Activated gamma-delta T cell (primary cell): ENCODE measurements at regions not wholly inside any gene's neighbourhood (a gene's known extent, or its start where the extent isn't known, plus 50 kb on each side); places are given as distances from the start of the nearest gene placed in this dataset.
"Not testable (repeated sequence)": the region's sequence is repeated elsewhere in the genome, so short reads cannot be mapped to it uniquely, and the experiment has no call there.

Experiments used
- DNase-seq: peaks from one replicate; lab custom pipeline; 2025; lab: John Stamatoyannopoulos, UW

DNA sequence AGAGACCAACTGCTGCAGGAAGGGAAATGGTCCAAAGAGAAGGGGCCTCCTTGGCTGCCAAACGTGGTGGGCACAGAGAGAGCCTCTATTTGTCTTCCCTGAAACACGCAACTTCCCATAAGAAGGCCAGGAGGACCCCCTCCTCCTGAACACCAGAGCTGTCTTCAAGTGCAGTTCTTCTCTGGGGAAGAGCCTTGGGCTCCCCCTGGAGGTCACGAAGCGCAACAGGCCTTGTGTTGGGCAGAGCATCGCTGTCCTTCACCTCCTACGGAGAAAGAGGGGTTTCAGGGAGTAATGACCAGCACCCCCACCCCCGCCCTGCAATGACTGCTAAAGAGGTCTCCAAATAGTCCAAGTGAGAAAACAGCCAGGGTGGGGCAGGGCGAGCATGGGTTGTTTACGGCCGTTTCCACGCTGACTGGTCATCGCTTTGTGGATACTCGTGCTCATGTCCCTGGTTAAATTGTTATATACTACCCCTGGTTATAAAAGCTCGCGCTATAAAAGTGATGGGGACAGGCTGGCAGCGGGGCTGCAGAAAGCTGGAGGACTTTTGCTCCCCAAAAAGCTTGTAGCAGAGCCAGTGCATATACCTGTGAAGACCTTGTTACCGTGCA is 397.5 kb upstream of the ATP10A start:
- DNase-seq = no peak

DNA sequence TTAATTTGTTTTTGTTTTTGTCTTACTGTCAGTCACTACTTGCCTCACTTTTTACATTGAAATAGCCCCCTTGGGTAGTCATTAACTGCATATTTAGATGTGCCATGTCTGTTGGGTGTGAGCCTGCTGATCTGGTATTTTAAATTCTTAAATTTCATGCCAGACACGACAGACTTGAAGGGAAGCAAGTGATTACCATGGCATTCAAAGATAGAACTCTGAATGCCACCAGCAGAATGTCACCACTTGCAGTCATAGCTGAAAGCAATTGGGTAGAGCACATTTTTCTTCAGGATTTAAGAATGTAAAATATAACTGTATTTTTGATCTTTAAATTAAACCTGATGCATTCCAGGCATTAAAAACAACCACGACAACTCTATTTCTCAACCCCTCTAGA is 396.5 kb upstream of the ATP10A start:
- no peak for DNase-seq

DNA sequence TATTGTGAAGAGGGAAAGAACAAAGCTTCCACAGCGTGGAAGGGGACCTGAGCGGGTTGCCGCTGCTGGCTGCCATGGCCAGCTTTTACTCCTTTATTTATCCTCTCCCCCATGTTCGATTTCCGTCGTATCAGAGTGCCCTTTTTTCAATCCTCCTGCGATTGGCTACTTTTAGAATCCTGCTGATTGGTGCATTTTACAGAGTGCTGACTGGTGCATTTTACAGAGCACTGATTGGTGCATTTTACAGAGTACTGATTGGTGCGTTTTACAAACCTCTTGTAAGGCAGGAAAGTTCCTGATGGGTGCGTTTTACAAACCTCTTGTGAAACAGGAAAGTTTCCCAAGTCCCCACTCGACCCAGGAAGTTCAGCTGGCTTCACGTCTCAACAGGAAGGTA is 381.7 kb upstream of the ATP10A start:
- DNase-seq = not testable (repeated sequence)

DNA sequence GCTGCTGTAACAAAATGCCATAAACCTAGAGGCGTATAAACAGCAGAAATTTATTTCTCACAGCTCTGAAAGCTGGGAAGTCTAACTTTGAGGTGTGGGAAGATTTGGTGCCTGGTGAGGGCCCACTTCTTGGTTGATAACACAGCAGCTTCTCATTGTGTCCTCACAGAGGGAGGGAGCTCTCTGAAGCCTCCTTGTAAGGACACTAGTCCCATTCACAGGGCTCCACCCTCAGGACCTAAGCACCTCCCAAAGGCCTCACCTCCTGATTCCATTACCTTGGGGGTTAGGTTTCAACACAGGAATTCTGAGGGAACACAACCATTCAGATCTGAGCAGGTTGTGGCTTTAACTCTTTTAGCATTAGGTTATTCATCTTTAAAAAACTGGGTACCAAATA is 380.3 kb upstream of the ATP10A start:
- DNase-seq = no peak

DNA sequence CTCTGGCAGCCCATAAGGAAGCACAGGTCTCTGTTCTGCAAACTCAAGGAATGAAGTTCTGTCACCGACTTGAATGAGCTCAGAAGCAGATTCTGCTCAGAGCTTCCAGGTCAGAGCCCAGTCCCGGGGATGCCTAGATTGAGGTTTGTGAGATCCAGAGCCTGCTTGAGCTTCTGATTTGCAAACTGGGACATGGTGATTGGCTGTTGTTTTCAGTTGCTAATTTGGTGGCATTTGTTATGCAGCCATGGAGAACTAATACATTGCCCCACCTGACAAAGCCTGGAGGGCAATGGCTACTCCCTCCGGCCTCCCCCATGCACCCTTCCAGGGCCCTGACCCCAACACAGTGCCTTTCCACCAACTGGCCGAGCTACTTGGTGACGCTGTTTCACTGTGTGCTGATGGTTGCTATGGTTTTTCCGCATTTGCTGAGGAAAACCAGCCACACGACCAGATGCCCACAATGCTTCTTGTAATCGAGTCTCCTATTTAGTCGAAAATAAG is 379.5 kb upstream of the ATP10A start:
- no peak for DNase-seq

DNA sequence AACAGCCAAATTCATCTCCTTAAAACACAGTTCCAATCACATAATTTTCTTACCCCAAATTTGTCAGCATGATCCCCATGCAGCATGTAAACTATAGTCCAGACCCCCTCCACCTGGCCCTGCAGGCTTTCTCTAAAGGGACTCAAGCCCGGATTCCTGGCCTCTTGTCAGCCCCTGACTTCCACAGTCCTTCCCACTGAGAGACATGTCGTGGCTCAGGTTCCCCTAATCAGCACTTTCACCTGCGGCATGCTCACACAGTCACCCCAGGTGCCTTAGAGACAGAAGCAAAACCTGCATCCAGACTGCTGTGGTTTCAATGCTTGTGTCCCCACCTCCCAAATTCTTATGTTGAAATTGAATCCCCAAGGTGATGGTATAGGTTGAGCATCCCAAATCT is 372.7 kb upstream of the ATP10A start:
- DNase-seq = no peak

DNA sequence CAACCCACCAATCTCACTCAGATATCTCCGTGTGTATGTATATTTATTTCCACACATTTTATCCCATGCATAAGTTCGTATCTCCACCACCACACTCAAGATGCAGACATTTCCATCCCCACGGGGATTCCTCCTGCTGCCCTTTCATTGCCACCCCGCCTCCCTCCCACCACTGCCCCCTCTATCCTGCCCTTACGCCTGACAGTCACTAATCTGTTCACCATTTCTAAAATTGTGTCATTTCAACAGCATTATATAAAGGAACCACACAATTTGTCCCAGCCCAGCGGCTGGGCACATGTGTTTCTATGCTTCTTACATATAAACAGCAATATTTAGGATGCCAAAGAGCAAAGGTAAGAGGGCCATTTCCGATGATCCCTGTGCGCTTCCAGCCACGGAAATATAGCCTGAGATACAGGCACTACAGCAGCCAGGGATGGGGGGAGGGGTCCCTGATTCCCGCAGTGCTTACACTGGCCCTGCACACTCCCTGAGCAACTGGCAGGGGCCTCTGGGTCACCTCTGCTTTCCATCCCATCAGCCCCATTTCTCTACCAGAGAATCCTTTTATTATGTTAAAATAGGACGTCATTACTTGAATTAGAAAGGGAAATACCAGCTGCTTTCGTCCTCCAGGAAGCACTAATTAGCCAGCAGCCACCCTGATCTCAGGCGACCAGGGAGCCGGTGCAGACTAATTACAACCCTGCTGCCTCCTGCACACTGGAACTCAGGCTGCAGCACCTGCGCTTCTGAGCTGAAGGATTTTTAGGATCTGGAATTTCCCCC is 372.0 kb upstream of the ATP10A start:
- no peak for DNase-seq

DNA sequence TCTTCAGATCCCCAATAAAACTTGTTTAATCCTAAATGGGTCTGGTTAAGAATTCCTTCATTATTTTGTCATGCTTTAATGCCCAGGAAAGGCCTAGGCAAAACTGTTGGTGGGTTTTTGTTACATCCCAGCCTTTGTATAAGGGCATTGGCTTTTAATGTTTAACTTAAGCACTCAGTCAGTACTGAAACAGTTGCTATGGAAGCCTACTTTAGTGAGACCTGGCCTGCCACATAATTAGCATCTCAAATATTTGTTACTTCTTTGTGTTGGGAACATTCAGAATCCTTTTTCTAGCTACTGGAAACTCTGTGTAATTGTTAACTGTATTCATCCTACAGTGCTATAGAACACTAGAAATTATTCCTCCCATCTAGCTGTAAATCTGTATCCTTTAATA is 369.6 kb upstream of the ATP10A start:
- no peak for DNase-seq

DNA sequence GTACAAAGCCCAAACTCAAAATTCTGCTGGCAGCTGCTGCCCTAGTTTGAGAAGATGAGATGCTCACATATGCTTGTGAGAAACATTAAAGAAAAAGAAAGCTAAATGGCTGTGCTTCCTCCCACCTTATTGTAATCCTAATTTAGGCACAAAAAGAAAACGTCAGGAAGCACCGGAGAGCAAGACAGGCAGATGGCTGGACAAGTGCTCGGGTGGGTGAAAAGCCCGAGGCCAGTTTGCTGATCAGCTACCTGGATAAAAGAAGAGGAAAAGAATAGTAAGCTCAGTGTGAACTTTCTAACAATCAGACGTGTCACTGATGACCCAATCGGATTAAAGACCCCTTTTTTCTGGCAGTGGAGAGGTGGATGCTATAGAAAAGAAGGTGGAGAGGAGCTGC is 368.0 kb upstream of the ATP10A start:
- no peak for DNase-seq

DNA sequence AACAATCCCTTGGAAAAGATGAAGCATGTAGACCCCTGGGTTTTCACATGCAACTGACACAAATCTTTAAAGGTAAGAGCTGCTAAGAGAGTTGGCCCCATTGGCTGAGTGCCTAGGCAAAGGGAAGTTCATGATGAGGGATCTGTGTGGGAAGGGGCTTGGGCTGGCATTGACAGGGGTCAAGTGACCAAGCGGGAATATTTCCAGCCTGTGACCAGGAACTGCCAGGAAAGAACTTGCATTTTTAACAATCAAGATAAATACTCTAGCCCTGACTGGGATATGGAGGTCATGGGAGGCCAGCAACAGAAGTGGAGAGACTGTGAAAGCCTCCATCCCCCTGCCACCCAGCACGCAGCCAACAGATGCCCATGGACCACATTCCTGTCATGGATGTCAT is 361.1 kb upstream of the ATP10A start:
- DNase-seq = no peak

DNA sequence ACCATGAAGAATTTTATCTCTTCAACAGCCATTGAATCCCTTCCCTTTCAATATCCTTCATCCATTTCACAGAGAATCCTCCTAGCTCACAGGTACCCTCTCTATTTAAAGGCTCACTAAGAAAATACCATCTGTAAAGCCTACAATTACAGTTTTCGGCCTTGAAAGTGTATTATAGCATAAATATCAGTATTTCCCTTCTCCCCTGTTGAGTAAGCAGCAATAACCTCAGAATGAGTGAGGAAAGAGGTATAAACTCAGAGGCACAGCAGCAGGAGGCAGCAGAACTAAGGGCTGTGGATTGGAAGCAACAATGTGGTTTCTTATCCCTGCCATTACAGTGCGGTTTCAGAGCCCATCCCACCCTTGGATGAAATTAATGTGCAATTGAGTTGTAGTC is 360.6 kb upstream of the ATP10A start:
- DNase-seq = no peak

DNA sequence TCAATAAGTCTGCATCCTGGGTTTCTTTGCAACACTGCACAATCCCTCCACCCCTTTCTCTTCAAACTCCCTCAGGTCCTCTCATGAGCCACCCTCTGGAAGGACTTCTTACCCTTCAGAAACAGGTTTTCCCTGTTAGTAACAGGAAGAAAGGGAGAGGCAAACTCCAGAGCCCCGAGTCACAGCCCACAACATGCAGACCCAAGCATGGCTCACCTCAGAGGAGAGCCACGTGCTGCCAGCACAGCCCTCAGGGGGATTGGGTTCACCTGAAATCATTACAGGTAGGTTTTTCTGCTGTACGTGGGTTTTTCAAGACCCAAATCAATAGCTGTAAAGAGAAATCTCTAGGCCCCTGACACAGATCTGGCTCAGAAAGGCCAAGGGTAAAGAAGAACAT is 359.7 kb upstream of the ATP10A start:
- DNase-seq = no peak

DNA sequence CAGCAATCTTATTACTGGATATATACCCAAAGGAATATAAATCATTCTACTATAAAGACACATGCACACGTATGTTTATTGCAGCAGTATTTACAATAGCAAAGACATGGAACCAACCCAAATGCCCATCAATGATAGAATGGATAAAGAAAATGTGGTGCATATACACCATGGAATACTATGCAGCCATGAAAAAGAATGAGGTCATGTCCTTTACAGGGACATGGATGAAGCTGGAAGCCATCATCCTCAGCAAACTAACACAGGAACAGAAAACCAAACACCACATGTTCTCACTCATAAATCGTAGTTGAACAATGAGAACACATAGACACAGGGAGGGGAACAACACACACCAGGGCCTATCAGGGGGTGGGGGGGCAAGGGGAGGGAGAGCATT is 353.9 kb upstream of the ATP10A start:
- DNase-seq = not testable (repeated sequence)

DNA sequence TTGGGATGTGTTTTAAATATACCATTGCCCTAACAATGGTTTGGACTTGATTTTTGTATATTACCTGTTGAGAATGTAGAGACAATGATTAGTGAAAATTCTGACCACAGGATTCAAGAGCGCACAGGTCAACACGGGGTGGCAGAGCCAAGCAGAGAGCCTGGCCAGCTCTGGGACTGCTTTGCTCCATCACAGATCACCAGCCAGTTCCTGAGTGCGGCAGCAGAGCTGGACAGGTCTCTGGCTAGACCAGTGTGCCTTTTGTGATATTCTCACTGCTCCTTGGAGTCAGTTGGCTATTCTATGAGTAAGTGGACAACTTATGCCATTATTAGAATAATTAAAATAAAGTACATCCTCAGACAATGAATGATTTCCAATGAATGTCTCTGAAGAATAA is 351.2 kb upstream of the ATP10A start:
- no peak for DNase-seq

DNA sequence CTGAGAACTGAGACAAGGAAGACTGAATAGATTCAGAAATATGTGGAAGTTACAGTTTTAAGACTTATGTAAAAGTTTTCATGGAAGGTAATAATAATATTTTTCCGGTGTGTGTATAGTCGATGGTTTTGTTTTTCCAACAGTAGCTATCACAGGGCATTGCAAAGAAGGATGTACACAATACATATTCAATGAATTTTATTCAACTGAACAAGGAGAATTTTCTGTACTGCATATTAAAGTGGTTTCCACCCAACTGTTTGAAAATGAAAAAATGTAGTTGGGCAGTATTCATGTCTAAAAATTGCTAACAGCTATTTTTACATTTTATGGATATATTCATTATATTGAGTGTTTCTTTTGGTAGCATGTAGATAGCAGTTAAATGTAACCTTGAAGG is 350.3 kb upstream of the ATP10A start:
- no peak for DNase-seq

DNA sequence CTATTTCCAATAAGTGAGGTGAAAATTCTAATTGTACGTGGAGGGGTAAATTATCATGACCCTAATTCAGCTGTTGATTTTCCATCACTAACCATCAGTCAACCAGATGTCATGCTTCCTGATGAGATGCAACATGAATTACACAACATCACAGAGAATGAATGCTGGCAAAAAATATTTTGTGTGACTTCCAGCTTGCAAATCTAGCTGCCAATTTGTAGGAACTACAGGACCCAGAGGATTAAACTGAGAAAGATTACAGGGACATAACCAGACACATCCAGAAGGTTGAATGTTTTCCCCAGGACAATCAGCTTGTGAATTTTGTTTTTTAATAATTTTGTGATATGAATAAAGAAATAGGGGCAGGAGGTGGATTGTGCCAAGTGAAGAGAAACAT is 349.0 kb upstream of the ATP10A start:
- no peak for DNase-seq

DNA sequence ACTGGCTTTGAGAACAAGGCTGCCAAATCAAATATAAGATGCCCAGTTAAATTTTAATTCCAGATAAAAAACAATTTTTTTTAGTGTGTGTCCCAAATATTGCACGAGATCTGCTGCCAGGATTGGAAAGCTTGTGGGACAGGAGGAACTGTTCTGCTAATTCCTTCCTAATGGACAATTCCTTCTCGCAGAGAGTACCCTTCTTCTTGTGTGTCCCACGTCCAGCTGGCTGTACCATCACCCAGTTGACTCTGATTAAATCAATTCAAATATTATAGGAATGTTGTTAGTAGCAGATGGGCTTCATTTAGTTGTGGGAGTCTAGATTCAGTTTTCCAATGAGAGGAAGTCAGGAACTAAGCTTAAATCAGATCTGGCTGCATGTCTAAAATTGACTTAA is 347.9 kb upstream of the ATP10A start:
- DNase-seq = no peak

DNA sequence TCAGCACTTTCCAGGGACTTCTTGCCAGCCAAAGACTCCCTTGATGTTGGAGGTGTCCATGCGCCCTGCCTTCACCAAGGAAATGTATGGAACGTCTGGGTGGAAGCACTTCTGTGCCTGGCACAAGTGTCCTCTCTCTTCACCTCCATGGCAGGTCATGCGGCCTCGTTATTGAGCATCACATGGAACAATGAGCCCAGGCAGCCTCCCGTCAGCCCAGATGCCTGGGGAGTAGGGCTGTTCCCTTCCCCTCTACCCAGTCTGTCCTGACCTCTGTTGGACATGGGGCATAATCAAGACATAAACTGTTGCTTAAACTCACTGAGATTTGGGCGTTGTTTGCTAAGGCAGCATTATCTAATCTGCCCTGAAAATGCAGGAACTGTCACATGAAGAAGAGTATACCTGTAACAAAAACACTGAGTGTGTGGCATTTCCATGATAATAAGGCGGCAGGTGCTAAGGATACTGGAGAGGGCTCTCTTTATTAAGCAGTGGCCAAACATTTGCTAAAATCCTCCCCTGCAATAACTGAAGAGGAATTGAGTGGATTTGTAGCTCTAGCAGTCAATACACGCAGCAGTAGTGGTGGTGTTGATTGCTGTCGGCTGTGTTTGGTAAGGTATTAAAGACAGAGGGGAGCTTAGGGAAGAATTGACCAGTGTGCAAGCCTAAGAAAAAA is 338.2 kb upstream of the ATP10A start:
- no peak for DNase-seq

DNA sequence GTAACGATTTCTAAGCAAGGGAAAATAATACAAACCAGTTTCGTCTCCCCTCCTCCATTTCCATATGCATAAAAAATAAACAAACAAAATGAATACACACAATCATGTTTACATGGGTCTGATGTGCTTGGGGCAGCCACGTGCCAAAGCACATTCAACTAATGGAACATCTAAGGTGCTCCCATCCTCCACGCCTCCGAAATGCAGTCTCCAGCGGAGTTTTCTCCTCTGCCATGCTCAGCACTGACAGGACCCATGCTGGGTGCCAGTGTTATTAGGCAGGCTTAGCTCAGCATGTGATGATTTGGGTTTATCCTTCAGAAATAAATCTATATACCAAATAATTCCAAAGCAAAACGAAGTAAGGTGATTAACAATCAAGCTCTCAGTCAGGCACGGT is 337.3 kb upstream of the ATP10A start:
- no peak for DNase-seq

DNA sequence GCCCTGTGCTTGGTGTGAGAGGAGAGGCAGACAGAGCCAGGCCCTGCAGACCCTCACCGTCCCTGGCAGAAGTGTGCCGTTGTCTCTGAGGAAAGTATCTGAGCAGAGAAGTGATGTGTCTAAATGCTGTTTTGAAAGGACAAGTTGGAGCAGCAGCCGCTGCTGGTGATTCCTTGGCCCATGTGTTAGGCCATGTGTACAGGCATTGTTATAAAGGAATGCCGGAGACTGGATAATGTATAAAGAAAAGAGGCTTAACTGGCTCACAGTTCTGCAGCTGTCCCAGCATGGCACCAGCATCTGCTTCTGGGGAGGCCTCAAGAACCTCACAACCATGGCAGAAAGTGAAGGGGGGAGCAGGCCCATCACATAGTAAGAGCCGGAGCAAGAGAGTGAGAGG is 334.6 kb upstream of the ATP10A start:
- DNase-seq = no peak

DNA sequence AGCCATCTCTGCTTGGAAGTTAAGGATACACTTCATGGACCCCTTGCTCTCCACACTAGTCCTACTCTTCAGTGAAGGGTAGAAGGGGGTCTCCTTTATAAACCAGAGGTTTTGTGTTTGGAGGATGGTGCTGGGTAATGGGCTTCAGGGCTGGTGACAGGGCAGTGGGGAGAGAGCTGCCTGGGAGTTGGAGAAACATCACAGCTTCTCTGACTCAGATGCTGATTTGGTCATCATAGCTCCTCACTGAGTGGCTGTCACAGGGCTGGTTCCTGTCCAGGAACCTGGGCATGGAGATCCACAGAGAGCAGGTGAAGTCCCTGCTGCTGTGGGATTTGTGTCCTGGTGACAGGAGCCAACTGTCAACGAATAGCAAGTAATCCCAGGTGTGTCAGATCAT is 333.9 kb upstream of the ATP10A start:
- no peak for DNase-seq

DNA sequence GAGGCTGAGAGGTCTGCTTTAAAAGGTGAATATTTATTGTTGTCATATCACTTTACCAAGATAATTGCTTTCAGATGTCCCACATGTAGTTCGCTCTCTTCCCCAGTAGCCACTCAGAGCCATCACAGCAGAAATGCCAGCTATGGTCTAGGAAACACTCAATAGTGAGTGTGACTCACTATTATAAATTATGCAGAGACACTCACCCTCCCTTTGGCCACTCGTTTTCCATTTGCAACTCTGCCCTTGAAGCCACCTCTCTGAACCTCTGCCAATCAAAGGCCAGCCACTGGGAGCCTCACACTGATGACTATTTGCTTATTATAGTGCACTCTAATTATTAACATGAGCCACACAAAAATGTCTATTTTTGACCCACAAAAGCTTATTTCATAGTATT is 328.1 kb upstream of the ATP10A start:
- DNase-seq = no peak

DNA sequence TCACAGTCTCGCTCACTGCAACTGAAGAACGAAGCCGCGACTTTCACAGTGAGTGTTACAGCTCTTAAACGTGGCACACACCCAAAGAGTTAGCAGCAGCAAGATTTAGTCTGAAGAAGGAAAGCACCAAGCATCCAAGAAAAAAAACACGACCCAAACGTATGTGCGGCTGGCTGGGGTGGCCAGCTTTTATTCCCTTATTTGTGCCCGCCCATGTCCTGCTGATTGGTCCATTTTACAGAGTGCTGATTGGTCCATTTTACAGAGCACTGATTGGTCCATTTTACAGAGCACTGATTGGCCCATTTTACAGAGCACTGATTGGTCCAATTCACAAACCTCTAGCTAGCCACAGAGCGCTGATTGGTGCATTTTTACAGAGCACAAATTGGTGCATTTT is 323.0 kb upstream of the ATP10A start:
- not testable (repeated sequence) for DNase-seq
